A673 (cell line): ENCODE measurements at regions not wholly inside any gene's neighbourhood (a gene's known extent, or its start where the extent isn't known, plus 50 kb on each side); places are given as distances from the start of the nearest gene placed in this dataset.

Source experiments
- BruUV-seq: library from RNA; stranded (reverse); fragments of 400-500 nt; replicated peaks from 2 replicates; lab custom pipeline; 2021; lab: Mats Ljungman, UMichigan
- CTCF ChIA-PET: fragments of 300-600 bp; sonication (Branson Sonifier 250); formaldehyde crosslinking; loops from one replicate; lab custom pipeline; 2022; ENCODE audit warnings: antibody characterized with exemption; lab: Charles Lee
- POLR2A ChIA-PET: fragments of 300-600 bp; sonication (Branson Sonifier 250); formaldehyde crosslinking; loops from one replicate; lab custom pipeline; 2022; ENCODE audit warnings: antibody characterized with exemption; ENCODE audit not compliant: low non-redundant PET; lab: Charles Lee
- DNase-seq: peaks from one replicate; pipeline ENCODE4 v3.0.0-alpha.2; 2015; ENCODE audit warnings: low spot score
- H3K27ac ChIP-seq: fragments of 200-600 bp; sonication (generic); 2 replicates; pipeline ENCODE4 v1.5.1; 2016; ENCODE audit warnings: mixed run types, low read depth, mild to moderate bottlenecking, mixed read lengths, antibody characterized with exemption, low read length; ENCODE audit not compliant: poor library complexity, severe bottlenecking
- H3K27me3 ChIP-seq: fragments of 200-600 bp; sonication (generic); replicated peaks from 2 replicates; pipeline ENCODE4 v1.6.1; 2017; ENCODE audit warnings: mixed run types, low read depth, mild to moderate bottlenecking, mixed read lengths, antibody characterized with exemption, low read length; ENCODE audit not compliant: insufficient read depth, poor library complexity
- H3K36me3 ChIP-seq: fragments of 200-600 bp; sonication (generic); 2 replicates; pipeline ENCODE4 v1.6.1; 2016; ENCODE audit warnings: mixed run types, mild to moderate bottlenecking, mixed read lengths, antibody characterized with exemption, low read length; ENCODE audit not compliant: insufficient read depth, poor library complexity, severe bottlenecking
- H3K4me1 ChIP-seq: fragments of 200-600 bp; sonication (generic); 2 replicates; pipeline ENCODE4 v1.6.1; 2017; ENCODE audit warnings: mixed run types, mild to moderate bottlenecking, mixed read lengths, antibody characterized with exemption, low read length; ENCODE audit not compliant: insufficient read depth, poor library complexity, severe bottlenecking
- H3K4me3 ChIP-seq: fragments of 200-600 bp; sonication (generic); 2 replicates; pipeline ENCODE4 v1.5.1; 2016; ENCODE audit warnings: low read depth, mixed run types, mild to moderate bottlenecking, mixed read lengths, low read length; ENCODE audit not compliant: poor library complexity, severe bottlenecking
- H3K9me3 ChIP-seq: fragments of 200-600 bp; sonication (generic); 2 replicates; pipeline ENCODE4 v1.6.1; 2016; ENCODE audit warnings: mixed run types, low read depth, mild to moderate bottlenecking, mixed read lengths, antibody characterized with exemption, low read length; ENCODE audit not compliant: poor library complexity, severe bottlenecking
- EZH2 ChIP-seq: fragments of 200-600 bp; sonication (generic); IDR thresholded peaks from 2 replicates; pipeline ENCODE4 v1.6.1; 2017; ENCODE audit warnings: borderline replicate concordance, low read depth, mild to moderate bottlenecking, mixed read lengths, antibody characterized with exemption, low read length; ENCODE audit not compliant: poor library complexity, severe bottlenecking
- intact Hi-C: fragments of 100-400 bp; cut with micrococcal nuclease; formaldehyde crosslinking; loops from one replicate; pipeline ENCODE4 v1.10.0; 2022; ENCODE audit not compliant: unreplicated experiment
- TF ChIP-seq, protein P1 (sequence below): fragments of 300-800, 200-600 bp; sonication (generic); conservative IDR thresholded peaks from 2 replicates; pipeline ENCODE4 v1.5.1; 2017; ENCODE audit warnings: low read depth, mild to moderate bottlenecking, antibody characterized with exemption, low read length, moderate library complexity, mixed read lengths

DNA sequence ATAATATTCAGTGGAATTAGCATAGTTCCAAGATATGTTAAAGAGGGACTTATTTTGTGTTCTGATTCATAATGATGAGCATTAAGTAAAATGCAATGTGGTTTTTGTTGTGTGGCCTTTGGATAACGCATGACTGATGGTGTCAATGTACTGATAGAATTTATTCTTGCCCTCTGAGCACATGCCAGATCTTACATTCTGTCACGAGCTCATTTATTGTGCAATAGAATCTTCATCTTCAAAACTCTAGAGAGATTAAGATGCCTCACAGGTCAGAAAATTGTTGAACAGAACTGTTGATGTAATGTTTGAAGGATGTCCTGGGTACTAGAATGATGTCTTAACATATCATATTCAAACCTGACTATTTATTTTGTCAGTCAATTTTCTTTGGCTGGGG is 148.0 kb upstream of the HTR2A start:
- POLR2A ChIA-PET = no interaction called here
- no TSS peak for BruUV-seq
- intact Hi-C loops = no loop called here
- no peaks in the 10 kb centered on the region for H3K36me3 ChIP-seq
- peaks cover 42% of the 10 kb centered on the region for H3K27me3 ChIP-seq
- H3K9me3 ChIP-seq = no peaks in the 10 kb centered on the region
- CTCF ChIA-PET = no interaction called here
- no peak overlapping the region for H3K27ac ChIP-seq
- no peak for DNase-seq
- no peaks in the 10 kb centered on the region for H3K4me1 ChIP-seq
- no peak overlapping the region for H3K4me3 ChIP-seq
- TF ChIP-seq, protein P1, sequence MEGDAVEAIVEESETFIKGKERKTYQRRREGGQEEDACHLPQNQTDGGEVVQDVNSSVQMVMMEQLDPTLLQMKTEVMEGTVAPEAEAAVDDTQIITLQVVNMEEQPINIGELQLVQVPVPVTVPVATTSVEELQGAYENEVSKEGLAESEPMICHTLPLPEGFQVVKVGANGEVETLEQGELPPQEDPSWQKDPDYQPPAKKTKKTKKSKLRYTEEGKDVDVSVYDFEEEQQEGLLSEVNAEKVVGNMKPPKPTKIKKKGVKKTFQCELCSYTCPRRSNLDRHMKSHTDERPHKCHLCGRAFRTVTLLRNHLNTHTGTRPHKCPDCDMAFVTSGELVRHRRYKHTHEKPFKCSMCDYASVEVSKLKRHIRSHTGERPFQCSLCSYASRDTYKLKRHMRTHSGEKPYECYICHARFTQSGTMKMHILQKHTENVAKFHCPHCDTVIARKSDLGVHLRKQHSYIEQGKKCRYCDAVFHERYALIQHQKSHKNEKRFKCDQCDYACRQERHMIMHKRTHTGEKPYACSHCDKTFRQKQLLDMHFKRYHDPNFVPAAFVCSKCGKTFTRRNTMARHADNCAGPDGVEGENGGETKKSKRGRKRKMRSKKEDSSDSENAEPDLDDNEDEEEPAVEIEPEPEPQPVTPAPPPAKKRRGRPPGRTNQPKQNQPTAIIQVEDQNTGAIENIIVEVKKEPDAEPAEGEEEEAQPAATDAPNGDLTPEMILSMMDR = no peak
- TF ChIP-seq EZH2 = no peak

DNA sequence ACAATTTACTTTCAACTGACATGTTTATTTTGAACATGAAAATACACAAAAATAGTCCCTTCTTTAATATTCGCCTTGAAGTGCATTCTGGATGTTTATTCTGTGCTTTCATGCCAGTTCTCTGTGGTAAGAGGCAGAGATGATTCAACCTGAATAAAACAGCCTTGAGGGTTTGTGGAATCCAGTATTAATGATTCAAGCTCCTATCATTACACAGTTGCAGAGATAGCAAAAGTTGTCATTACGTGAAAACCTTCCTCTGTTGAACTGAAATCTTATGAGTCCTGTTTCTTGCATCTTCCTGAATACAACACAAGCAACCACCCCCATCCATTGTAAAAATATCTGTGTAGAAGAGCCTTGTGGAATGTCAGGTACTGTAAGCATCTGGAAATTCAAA is 142.3 kb upstream of the HTR2A start:
- H3K4me3 ChIP-seq = no peak overlapping the region
- no peaks in the 10 kb centered on the region for H3K9me3 ChIP-seq
- DNase-seq = no peak
- ChIA-PET POLR2A (no interaction called here), CTCF (no interaction called here)
- no peaks in the 10 kb centered on the region for H3K4me1 ChIP-seq
- peaks cover 59% of the 10 kb centered on the region for H3K27me3 ChIP-seq
- H3K27ac ChIP-seq = no peak overlapping the region
- TF ChIP-seq EZH2 = no peak
- TF ChIP-seq, protein P1 = no peak
- BruUV-seq = no TSS peak
- H3K36me3 ChIP-seq = no peaks in the 10 kb centered on the region
- intact Hi-C loops = no loop called here

DNA sequence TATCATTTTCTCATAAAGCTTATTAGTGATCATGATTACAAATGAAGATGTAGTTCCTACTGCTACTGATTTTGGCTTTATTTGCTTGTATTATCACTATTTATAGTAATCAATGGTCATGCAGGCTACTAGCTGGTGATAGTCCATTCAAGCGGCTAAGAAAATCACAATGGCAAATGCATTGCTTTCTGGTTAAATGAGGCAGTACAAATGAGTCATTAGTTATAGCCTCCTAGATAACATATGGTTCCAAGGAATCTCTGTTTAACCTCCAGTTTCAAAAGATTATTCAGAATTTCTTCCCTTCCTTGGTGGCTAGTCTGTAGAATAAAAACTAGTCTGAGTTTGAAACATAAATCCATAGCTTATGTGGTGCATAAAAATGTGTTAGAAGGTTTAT is 141.3 kb upstream of the HTR2A start:
- intact Hi-C loops = no loop called here
- no peak for DNase-seq

More for the DNA sequence above, 141.3 kb upstream of the HTR2A start:
- TF ChIP-seq, protein P1 = no peak
- no peak for TF ChIP-seq EZH2
- Histone ChIP-seq H3K4me3 (no peak overlapping the region), H3K27ac (no peak overlapping the region), H3K27me3 (peaks cover 67% of the 10 kb centered on the region), H3K4me1 (no peaks in the 10 kb centered on the region), H3K9me3 (no peaks in the 10 kb centered on the region), H3K36me3 (no peaks in the 10 kb centered on the region)
- ChIA-PET POLR2A (no interaction called here), CTCF (no interaction called here)
- BruUV-seq = no TSS peak
